ENCODE measurements at regions not wholly inside any gene's neighbourhood (a gene's known extent, or its start where the extent isn't known, plus 50 kb on each side); places are given as distances from the start of the nearest gene placed in this dataset.

DNA sequence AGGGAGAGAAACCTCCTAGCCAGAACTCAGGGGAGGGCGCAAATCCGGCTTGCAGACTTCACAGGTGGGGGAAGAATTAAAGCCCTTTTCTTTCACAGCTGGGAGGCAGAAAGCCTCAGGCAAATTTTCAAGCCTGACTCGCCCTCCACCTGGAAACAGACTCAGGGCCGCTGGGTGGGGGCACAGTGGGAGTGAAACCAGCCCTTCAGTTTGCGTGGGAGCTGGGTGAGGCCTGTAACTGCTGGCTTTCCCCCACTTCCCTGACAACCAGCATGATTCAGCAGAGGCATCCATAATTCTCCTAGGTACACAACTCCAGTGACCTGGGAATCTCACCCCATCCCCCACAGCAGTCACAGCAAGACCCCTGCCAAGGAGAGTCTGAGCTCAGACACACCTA lies 206.9 kb upstream of the INTU start:
- no peaks in the 10 kb centered on the region for H4K20me1 ChIP-seq (replicated peaks; ENCODE audit: control insufficient read depth, extremely low read depth, insufficient read depth, low read length)
- ChIA-PET CTCF (no interaction called here), POLR2A (no interaction called here)
- dilution Hi-C loops (cut with MboI; ENCODE audit: extremely low pct_ligation_motif_present, low sequenced_read_pairs) = no loop called here
- no peaks in the 10 kb centered on the region for H3K4me1 ChIP-seq (ENCODE audit: control insufficient read depth, extremely low read depth, insufficient read depth, low read length)
- BruUV-seq (replicated peaks) = no TSS peak
- no peak overlapping the region for H3K9ac ChIP-seq (replicated peaks; ENCODE audit: extremely low read depth, insufficient read depth, low read length)
- no peak for DNase-seq (ENCODE audit: low read depth, low spot score)
- no peaks in the 10 kb centered on the region for H3K27me3 ChIP-seq (ENCODE audit: control insufficient read depth in 2 of 2, insufficient read depth in 2 of 2, low read length in 2 of 2)
- no peaks in the 10 kb centered on the region for H3K9me1 ChIP-seq (replicated peaks; ENCODE audit: control insufficient read depth, extremely low read depth, insufficient read depth, low read length)
- intact Hi-C loops (cut with micrococcal nuclease) = no loop called here
- no peak overlapping the region for H3K27ac ChIP-seq (ENCODE audit: insufficient read depth, low read depth, low read length)
- no peak overlapping the region for H3K4me2 ChIP-seq (ENCODE audit: insufficient read depth, low read length)
- no peak overlapping the region for H3K4me3 ChIP-seq (replicated peaks in 1 of 3; ENCODE audit: insufficient read depth in 1 of 3, low read depth in 1 of 3, low read length in 3 of 3)
- H3K9me3 ChIP-seq (replicated peaks; ENCODE audit: control insufficient read depth, insufficient read depth, low read length) = no peaks in the 10 kb centered on the region
- FAIRE-seq = no peak
- no peaks in the 10 kb centered on the region for H3K79me2 ChIP-seq (ENCODE audit: control insufficient read depth, insufficient read depth, low read length)
- H2AFZ ChIP-seq (ENCODE audit: low read depth, low read length) = no peak overlapping the region
- TF ChIP-seq POLR2AphosphoS5 (IDR thresholded peaks at IDR 0.05; ENCODE audit: insufficient read depth, low read depth, low read length) = no peak
- TF ChIP-seq GATA2 (IDR thresholded peaks at IDR 0.05; ENCODE audit: insufficient read depth, insufficient read length, low read depth, low read length) = no peak
- no peak for TF ChIP-seq POLR2A (IDR thresholded peaks at IDR 0.05; ENCODE audit: low read depth, low read length)
- no peak for TF ChIP-seq EZH2 (IDR thresholded peaks at IDR 0.05; ENCODE audit: borderline replicate concordance, low read depth, low read length, severe bottlenecking)
- H3K36me3 ChIP-seq (ENCODE audit: control insufficient read depth in 2 of 2, extremely low read depth in 1 of 2, insufficient read depth in 2 of 2, low read length in 2 of 2) = no peaks in the 10 kb centered on the region

DNA sequence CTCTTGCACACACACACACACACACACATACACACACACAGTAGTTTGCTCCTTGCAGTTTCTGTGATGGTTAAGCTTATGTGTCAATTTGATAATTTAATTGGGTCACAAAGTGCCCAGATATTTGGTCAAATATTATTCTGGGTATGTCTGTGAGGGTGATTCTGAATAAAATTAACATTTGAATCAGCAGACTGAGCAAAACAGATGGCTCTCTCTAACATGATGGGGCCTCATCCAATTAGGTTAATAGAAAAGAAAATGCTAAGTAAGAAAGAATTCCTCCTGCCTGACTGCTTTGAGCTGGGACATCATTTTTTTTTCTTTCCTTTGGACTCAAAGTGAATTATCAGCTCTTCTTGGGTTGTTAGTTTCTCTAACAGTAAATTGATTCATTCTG lies 191.2 kb upstream of the INTU start:
- DNase-seq (ENCODE audit: low read depth, low spot score) (no peak), FAIRE-seq (no peak)
- ChIA-PET CTCF (no interaction called here), POLR2A (no interaction called here)
- intact Hi-C loops (cut with micrococcal nuclease) (no loop called here), dilution Hi-C loops (cut with MboI; ENCODE audit: extremely low pct_ligation_motif_present, low sequenced_read_pairs) (no loop called here)
- H3K79me2 ChIP-seq (ENCODE audit: control insufficient read depth, insufficient read depth, low read length) = no peaks in the 10 kb centered on the region
- H2AFZ ChIP-seq (ENCODE audit: low read depth, low read length) = no peak overlapping the region
- H3K27me3 ChIP-seq (ENCODE audit: control insufficient read depth in 2 of 2, insufficient read depth in 2 of 2, low read length in 2 of 2) = no peaks in the 10 kb centered on the region
- TF ChIP-seq, protein P1, sequence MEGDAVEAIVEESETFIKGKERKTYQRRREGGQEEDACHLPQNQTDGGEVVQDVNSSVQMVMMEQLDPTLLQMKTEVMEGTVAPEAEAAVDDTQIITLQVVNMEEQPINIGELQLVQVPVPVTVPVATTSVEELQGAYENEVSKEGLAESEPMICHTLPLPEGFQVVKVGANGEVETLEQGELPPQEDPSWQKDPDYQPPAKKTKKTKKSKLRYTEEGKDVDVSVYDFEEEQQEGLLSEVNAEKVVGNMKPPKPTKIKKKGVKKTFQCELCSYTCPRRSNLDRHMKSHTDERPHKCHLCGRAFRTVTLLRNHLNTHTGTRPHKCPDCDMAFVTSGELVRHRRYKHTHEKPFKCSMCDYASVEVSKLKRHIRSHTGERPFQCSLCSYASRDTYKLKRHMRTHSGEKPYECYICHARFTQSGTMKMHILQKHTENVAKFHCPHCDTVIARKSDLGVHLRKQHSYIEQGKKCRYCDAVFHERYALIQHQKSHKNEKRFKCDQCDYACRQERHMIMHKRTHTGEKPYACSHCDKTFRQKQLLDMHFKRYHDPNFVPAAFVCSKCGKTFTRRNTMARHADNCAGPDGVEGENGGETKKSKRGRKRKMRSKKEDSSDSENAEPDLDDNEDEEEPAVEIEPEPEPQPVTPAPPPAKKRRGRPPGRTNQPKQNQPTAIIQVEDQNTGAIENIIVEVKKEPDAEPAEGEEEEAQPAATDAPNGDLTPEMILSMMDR (IDR thresholded peaks at IDR 0.05; ENCODE audit: extremely low read depth in 1 of 2, insufficient read depth in 1 of 2, low read depth in 1 of 2, low read length in 2 of 2) = no peak
- no peaks in the 10 kb centered on the region for H3K36me3 ChIP-seq (ENCODE audit: control insufficient read depth in 2 of 2, extremely low read depth in 1 of 2, insufficient read depth in 2 of 2, low read length in 2 of 2)
- no peak overlapping the region for H3K4me2 ChIP-seq (ENCODE audit: insufficient read depth, low read length)
- no TSS peak for BruUV-seq (replicated peaks)
- no peaks in the 10 kb centered on the region for H3K4me1 ChIP-seq (ENCODE audit: control insufficient read depth, extremely low read depth, insufficient read depth, low read length)
- no peak overlapping the region for H3K9ac ChIP-seq (replicated peaks; ENCODE audit: extremely low read depth, insufficient read depth, low read length)
- H3K9me1 ChIP-seq (replicated peaks; ENCODE audit: control insufficient read depth, extremely low read depth, insufficient read depth, low read length) = no peaks in the 10 kb centered on the region
- no peak overlapping the region for H3K4me3 ChIP-seq (replicated peaks in 1 of 3; ENCODE audit: insufficient read depth in 1 of 3, low read depth in 1 of 3, low read length in 3 of 3)
- H3K27ac ChIP-seq (ENCODE audit: insufficient read depth, low read depth, low read length) = no peak overlapping the region
- no peaks in the 10 kb centered on the region for H4K20me1 ChIP-seq (replicated peaks; ENCODE audit: control insufficient read depth, extremely low read depth, insufficient read depth, low read length)
- H3K9me3 ChIP-seq (replicated peaks; ENCODE audit: control insufficient read depth, insufficient read depth, low read length) = no peaks in the 10 kb centered on the region
